ENCODE measurements at regions not wholly inside any gene's neighbourhood (a gene's known extent, or its start where the extent isn't known, plus 50 kb on each side); places are given as distances from the start of the nearest gene placed in this dataset.

GRCh38 chr1:209223791-209224190 lies 359.7 kb upstream of the CAMK1G start:
- FAIRE-seq: no peak
- ATAC-seq: no peak
- no peaks in the 10 kb centered on the region for H3K9me3 ChIP-seq
- TF ChIP-seq, protein P1, sequence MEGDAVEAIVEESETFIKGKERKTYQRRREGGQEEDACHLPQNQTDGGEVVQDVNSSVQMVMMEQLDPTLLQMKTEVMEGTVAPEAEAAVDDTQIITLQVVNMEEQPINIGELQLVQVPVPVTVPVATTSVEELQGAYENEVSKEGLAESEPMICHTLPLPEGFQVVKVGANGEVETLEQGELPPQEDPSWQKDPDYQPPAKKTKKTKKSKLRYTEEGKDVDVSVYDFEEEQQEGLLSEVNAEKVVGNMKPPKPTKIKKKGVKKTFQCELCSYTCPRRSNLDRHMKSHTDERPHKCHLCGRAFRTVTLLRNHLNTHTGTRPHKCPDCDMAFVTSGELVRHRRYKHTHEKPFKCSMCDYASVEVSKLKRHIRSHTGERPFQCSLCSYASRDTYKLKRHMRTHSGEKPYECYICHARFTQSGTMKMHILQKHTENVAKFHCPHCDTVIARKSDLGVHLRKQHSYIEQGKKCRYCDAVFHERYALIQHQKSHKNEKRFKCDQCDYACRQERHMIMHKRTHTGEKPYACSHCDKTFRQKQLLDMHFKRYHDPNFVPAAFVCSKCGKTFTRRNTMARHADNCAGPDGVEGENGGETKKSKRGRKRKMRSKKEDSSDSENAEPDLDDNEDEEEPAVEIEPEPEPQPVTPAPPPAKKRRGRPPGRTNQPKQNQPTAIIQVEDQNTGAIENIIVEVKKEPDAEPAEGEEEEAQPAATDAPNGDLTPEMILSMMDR (IDR thresholded peaks at IDR 0.05): no peak
- H3K4me1 ChIP-seq: no peaks in the 10 kb centered on the region
- 37 to 58% methylated on average over 1 of the region's 1 CpG for WGBS, 2 donors
- H3K27ac ChIP-seq: no peak overlapping the region
- DNase-seq: no peak
- no peaks in the 10 kb centered on the region for H3K36me3 ChIP-seq
- intact Hi-C loops (cut with DNase I): no loop called here
- no peak overlapping the region for H3K4me3 ChIP-seq
- H3K27me3 ChIP-seq: no peaks in the 10 kb centered on the region

- Histone ChIP-seq H3K36me3 (no peaks in the 10 kb centered on the region), H3K4me1 (no peaks in the 10 kb centered on the region), H3K9me3 (no peaks in the 10 kb centered on the region), H3K27me3 (no peaks in the 10 kb centered on the region), H3K4me3 (no peak overlapping the region), H3K27ac (no peak overlapping the region)
- FAIRE-seq (no peak), DNase-seq (no peak), ATAC-seq (no peak)
- TF ChIP-seq, protein P1 (IDR thresholded peaks at IDR 0.05): no peak
- 72 to 77% methylated on average over 4 of the region's 4 CpGs for WGBS, 2 donors
- intact Hi-C loops (cut with DNase I): no loop called here
These were observed 358.6 kb upstream of the CAMK1G start for GRCh38 chr1:209224886-209225285.

GRCh38 chr1:209227171-209227570 lies 356.3 kb upstream of the CAMK1G start:
- TF ChIP-seq, protein P1 (IDR thresholded peaks at IDR 0.05): no peak

DNA sequence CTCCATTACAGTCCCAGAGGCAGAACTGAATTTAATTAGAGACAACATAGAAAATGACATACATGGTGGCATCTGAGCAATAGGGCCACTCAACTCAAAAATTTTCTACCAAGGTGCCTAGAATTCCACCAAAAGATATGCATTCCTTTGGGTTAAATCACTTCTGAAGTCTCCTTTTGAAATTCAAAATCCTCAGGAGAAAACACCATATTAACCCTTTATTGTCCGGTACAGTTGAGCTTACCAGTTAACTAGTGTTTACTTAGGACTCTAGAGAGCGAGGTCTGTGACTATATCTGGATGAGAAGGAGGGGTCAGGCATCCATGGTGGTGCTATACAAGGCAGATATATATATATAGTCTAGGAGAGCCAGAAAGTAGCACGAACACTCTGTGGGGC lies 355.6 kb upstream of the CAMK1G start:
- WGBS, 2 donors: 66 to 69% methylated on average over 3 of the region's 3 CpGs
- FAIRE-seq: no peak
- H3K36me3 ChIP-seq: no peaks in the 10 kb centered on the region

More at GRCh38 chr1:209227171-209227570, 356.3 kb upstream of the CAMK1G start:
- Histone ChIP-seq H3K9me3 (no peaks in the 10 kb centered on the region), H3K27me3 (peaks cover 0 to 13% (median 6%) of the 10 kb centered on the region in 4 donors), H3K36me3 (no peaks in the 10 kb centered on the region), H3K4me3 (no peak overlapping the region), H3K27ac (no peak overlapping the region), H3K4me1 (no peaks in the 10 kb centered on the region)
- intact Hi-C loops (cut with DNase I): no loop called here
- WGBS, 2 donors: 68% methylated on average over 6 of the region's 6 CpGs
- no peak for DNase-seq
- ATAC-seq: no peak
- FAIRE-seq: no peak

DNA sequence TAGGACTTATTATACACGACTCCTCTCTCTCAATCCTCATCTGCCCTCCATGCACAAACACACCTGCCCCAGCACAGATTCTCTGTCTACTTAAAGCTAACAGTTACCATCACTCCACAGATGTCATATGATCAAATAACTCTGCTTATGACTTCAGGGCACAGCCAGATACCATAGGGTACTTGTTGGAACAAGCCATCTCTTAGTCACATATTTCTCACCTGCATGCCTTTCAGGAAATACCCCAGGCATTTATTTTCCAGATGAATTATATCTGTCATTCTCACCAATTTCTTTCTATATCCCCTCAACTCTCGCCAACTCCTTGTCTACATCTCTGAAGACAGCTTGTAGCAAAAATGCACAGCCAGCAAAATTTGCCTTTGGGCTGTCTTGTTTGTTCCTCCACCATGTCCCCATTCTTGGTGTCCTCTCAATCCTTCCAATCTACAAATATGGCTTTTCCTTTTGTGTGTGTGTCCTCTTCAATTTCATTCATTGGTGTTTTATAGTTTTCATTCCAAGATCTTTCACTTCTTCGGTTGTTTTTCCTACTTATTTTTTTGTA lies 353.9 kb upstream of the CAMK1G start:
- intact Hi-C loops (cut with DNase I): no loop called here
- TF ChIP-seq, protein P1 (IDR thresholded peaks at IDR 0.05): no peak
- no peak overlapping the region for H3K27ac ChIP-seq
- no peaks in the 10 kb centered on the region for H3K36me3 ChIP-seq
- H3K4me3 ChIP-seq: no peak overlapping the region
- FAIRE-seq: no peak
- no peaks in the 10 kb centered on the region for H3K9me3 ChIP-seq
- H3K27me3 ChIP-seq: peaks cover 0 to 13% (median 6%) of the 10 kb centered on the region in 4 donors
- no peaks in the 10 kb centered on the region for H3K4me1 ChIP-seq
- ATAC-seq: no peak
- DNase-seq: no peak
- 62 to 66% methylated on average over 3 of the region's 3 CpGs for WGBS, 2 donors

More for the DNA sequence above, 355.6 kb upstream of the CAMK1G start:
- TF ChIP-seq, protein P1 (IDR thresholded peaks at IDR 0.05): no peak
- no peak for DNase-seq
- Histone ChIP-seq H3K27ac (no peak overlapping the region), H3K4me1 (no peaks in the 10 kb centered on the region), H3K4me3 (no peak overlapping the region), H3K9me3 (no peaks in the 10 kb centered on the region), H3K27me3 (peaks cover 0 to 13% (median 6%) of the 10 kb centered on the region in 4 donors)
- ATAC-seq: no peak
- intact Hi-C loops (cut with DNase I): no loop called here
